AG09309 (cell line): ENCODE measurements at regions not wholly inside any gene's neighbourhood (a gene's known extent, or its start where the extent isn't known, plus 50 kb on each side); places are given as distances from the start of the nearest gene placed in this dataset.

Experiments
- DNase-seq: peaks from one replicate; pipeline ENCODE4 v3.0.0-alpha.2; 2010; ENCODE audit warnings: low read depth
- H3K4me3 ChIP-seq: 2 replicates; pipeline ENCODE4 v1.5.1; 2011; ENCODE audit warnings: mild to moderate bottlenecking, low read depth, low read length, moderate library complexity; ENCODE audit not compliant: control insufficient read depth
- CTCF ChIP-seq: IDR thresholded peaks from 2 replicates; pipeline ENCODE4 v1.5.1; 2011; ENCODE audit warnings: mild to moderate bottlenecking, low read depth, low read length, inconsistent platforms; ENCODE audit not compliant: insufficient read depth, control insufficient read depth; ENCODE audit errors: missing control alignments

- DNase-seq = no peak
- TF ChIP-seq CTCF = no peak
- no peak overlapping the region for H3K4me3 ChIP-seq
Measured at GRCh38 chr4:122203407-122203806, 51.3 kb downstream of the BLTP1 start.

GRCh38 chr4:122205687-122206086, 53.6 kb downstream of the BLTP1 start:
- no peak for TF ChIP-seq CTCF
- no peak overlapping the region for H3K4me3 ChIP-seq
- DNase-seq = no peak

GRCh38 chr4:122212880-122213279, 60.7 kb downstream of the BLTP1 start:
- no peak for TF ChIP-seq CTCF
- no peak overlapping the region for H3K4me3 ChIP-seq
- no peak for DNase-seq

GRCh38 chr4:122218762-122219161, 66.6 kb downstream of the BLTP1 start:
- no peak overlapping the region for H3K4me3 ChIP-seq
- peak; percentile 44 for TF ChIP-seq CTCF
- DNase-seq = no peak

GRCh38 chr4:122219356-122219755, 67.2 kb downstream of the BLTP1 start:
- TF ChIP-seq CTCF = no peak
- H3K4me3 ChIP-seq = no peak overlapping the region
- DNase-seq = no peak

- H3K4me3 ChIP-seq = no peak overlapping the region
- DNase-seq = no peak
- no peak for TF ChIP-seq CTCF
Measured at GRCh38 chr4:122221322-122221721, 69.2 kb downstream of the BLTP1 start.

GRCh38 chr4:122224348-122224747, 72.2 kb downstream of the BLTP1 start:
- no peak overlapping the region for H3K4me3 ChIP-seq
- no peak for DNase-seq
- peak; percentile 30 for TF ChIP-seq CTCF
